ENCODE measurements at regions not wholly inside any gene's neighbourhood (a gene's known extent, or its start where the extent isn't known, plus 50 kb on each side); places are given as distances from the start of the nearest gene placed in this dataset.

GRCh38 chr9:129400001-129400970 is 220.6 kb downstream of the C9orf50 start:
- Histone ChIP-seq H3K4me1 (peaks cover 14 to 49% (median 32%) of the 10 kb centered on the region in 4 donors), H3K4me3 (no peak overlapping the region), H3K27me3 (no peaks in the 10 kb centered on the region), H3K36me3 (no peaks in the 10 kb centered on the region), H3K27ac (replicated peaks in 1 of 4) (peak overlapping the region in 2 of 4 donors; percentile 69 to 73), H3K9me3 (no peaks in the 10 kb centered on the region)
- intact Hi-C loops (cut with DNase I): no loop called here
- WGBS: 90% methylated on average over 26 of the region's 44 CpGs
- TF ChIP-seq CTCF (IDR thresholded peaks at IDR 0.05): no peak
- no peak for TF ChIP-seq POLR2A (IDR thresholded peaks at IDR 0.05; ENCODE audit: low read depth)
- TF ChIP-seq POLR2AphosphoS5 (IDR thresholded peaks at IDR 0.05): no peak
- no peak for TF ChIP-seq EP300 (IDR thresholded peaks at IDR 0.05)
- no peak for DNase-seq (ENCODE audit: extremely low spot score)

- 65% methylated on average over 6 of the region's 8 CpGs for WGBS
- H3K36me3 ChIP-seq: no peaks in the 10 kb centered on the region
- peaks cover 14 to 42% (median 31%) of the 10 kb centered on the region in 4 donors for H3K4me1 ChIP-seq
- no peaks in the 10 kb centered on the region for H3K27me3 ChIP-seq
- no peak overlapping the region for H3K4me3 ChIP-seq
- H3K27ac ChIP-seq (replicated peaks in 1 of 4): no peak overlapping the region
- intact Hi-C loops (cut with DNase I): no loop called here
- H3K9me3 ChIP-seq: no peaks in the 10 kb centered on the region
- no peak for DNase-seq (ENCODE audit: extremely low spot score)
- no peak for TF ChIP-seq POLR2A (IDR thresholded peaks at IDR 0.05; ENCODE audit: low read depth)
- no peak for TF ChIP-seq POLR2AphosphoS5 (IDR thresholded peaks at IDR 0.05)
Observed at GRCh38 chr9:129399634-129399990, 221.3 kb downstream of the C9orf50 start.

- Histone ChIP-seq H3K36me3 (no peaks in the 10 kb centered on the region), H3K27me3 (no peaks in the 10 kb centered on the region), H3K4me3 (no peak overlapping the region), H3K4me1 (peaks cover 14 to 38% (median 30%) of the 10 kb centered on the region in 4 donors), H3K27ac (replicated peaks in 1 of 4) (no peak overlapping the region), H3K9me3 (no peaks in the 10 kb centered on the region)
- TF ChIP-seq CTCF (IDR thresholded peaks at IDR 0.05) (no peak), POLR2A (IDR thresholded peaks at IDR 0.05; ENCODE audit: low read depth) (no peak), EP300 (IDR thresholded peaks at IDR 0.05) (no peak), POLR2AphosphoS5 (IDR thresholded peaks at IDR 0.05) (no peak)
- intact Hi-C loops (cut with DNase I): no loop called here
- 86% methylated on average over 13 of the region's 21 CpGs for WGBS
- no peak for DNase-seq (ENCODE audit: extremely low spot score)
Observed at GRCh38 chr9:129398961-129399633, 221.0 kb upstream of the IER5L start.

- H3K27me3 ChIP-seq: no peaks in the 10 kb centered on the region
- no peak for TF ChIP-seq CTCF (IDR thresholded peaks at IDR 0.05)
- no peak for TF ChIP-seq POLR2AphosphoS5 (IDR thresholded peaks at IDR 0.05)
- no peak for TF ChIP-seq POLR2A (IDR thresholded peaks at IDR 0.05; ENCODE audit: low read depth)
- no peak for TF ChIP-seq EP300 (IDR thresholded peaks at IDR 0.05)
- no peak overlapping the region for H3K4me3 ChIP-seq
- H3K36me3 ChIP-seq: no peaks in the 10 kb centered on the region
- intact Hi-C loops (cut with DNase I): no loop called here
- DNase-seq (ENCODE audit: extremely low spot score): no peak
- H3K4me1 ChIP-seq: peaks cover 14 to 30% (median 24%) of the 10 kb centered on the region in 4 donors
- H3K27ac ChIP-seq (replicated peaks in 1 of 4): no peak overlapping the region
- H3K9me3 ChIP-seq: no peaks in the 10 kb centered on the region
- WGBS: 97% methylated on average over 9 of the region's 20 CpGs
Observed at GRCh38 chr9:129398101-129398960, 220.3 kb upstream of the IER5L start.

All from esophagus muscularis mucosa (tissue), 4 donors.